ENCODE measurements at regions not wholly inside any gene's neighbourhood (a gene's known extent, or its start where the extent isn't known, plus 50 kb on each side); places are given as distances from the start of the nearest gene placed in this dataset.

GRCh38 chr10:78574547-78574946 is 494.2 kb upstream of the ZMIZ1 start:
- no peak for ATAC-seq

DNA sequence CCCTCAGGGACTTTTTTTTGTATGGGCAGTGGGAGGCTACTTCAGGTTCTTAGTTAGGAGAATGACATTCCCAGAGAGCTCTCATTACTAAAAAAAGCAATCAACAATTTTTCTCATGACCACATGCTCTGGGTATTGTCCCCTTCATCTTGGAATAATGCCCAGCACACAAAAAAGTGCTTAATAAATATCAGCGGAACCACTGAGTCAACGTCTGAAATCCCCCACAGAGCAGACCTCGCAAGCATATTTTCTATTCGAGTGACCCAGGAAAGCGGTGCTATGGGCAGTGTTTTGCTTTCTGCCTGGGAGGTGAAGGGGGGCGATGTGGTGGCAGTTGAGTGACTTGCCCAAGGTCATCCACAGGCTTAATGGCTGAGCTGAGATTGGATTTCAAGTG is 493.4 kb upstream of the ZMIZ1 start:
- no peak for ATAC-seq

GRCh38 chr10:78576276-78576675 is 492.5 kb upstream of the ZMIZ1 start:
- no peak for ATAC-seq

- no peak for ATAC-seq
These were observed 491.1 kb upstream of the ZMIZ1 start for GRCh38 chr10:78577712-78578111.

GRCh38 chr10:78578929-78579328 is 489.8 kb upstream of the ZMIZ1 start:
- peak; percentile 94 for ATAC-seq

DNA sequence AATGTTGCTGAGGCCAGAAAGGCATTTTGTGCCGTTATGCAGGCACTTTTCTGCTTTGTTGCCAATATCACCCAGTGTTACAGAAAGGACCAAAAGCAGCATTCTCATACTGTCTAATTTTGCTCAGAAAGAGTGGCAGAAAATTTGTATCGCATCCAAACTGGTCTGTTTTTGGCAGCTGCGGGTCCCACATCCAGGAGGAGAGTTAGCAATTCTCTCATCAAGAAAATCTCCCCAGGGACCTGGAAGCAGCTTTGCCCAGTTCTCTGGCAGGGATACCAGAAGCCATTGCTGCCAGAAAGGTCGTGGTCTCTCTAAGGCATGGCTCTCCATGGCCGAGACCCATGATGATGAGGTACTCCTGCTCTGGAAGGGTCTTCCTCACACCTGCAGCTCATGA is 489.2 kb upstream of the ZMIZ1 start:
- ATAC-seq, result no peak

- ATAC-seq, result no peak
These were observed 488.8 kb upstream of the ZMIZ1 start for GRCh38 chr10:78579995-78580394.

GRCh38 chr10:78581133-78581694 is 487.6 kb upstream of the ZMIZ1 start:
- no peak for ATAC-seq

DNA sequence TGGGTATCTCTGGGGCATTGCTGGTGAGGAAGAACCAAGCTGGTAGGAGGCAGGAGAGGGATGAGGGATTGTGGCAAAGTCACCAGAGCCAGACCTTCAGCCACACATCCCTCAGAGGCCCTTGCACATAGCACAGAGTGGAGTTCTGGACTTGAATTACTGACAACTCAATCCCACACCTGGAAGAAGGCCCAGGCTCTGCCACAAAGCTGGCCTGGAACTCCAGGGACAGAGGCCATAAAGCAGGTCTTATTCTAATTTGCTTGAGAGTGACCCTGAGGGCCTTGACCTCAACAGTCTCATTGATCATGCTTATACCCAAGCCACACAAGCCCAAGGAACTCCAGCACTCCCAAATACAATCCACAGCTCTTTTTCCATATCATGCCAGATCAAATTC is 486.2 kb upstream of the ZMIZ1 start:
- ATAC-seq, result no peak

GRCh38 chr10:78584266-78584665 is 484.5 kb upstream of the ZMIZ1 start:
- ATAC-seq, result no peak

GRCh38 chr10:78584681-78585080 is 484.1 kb upstream of the ZMIZ1 start:
- no peak for ATAC-seq

- ATAC-seq, result no peak
These were observed 482.8 kb upstream of the ZMIZ1 start for GRCh38 chr10:78585952-78586351.

- no peak for ATAC-seq
These were observed 480.5 kb upstream of the ZMIZ1 start for GRCh38 chr10:78588194-78588811.

GRCh38 chr10:78589687-78590086 is 479.1 kb upstream of the ZMIZ1 start:
- ATAC-seq, result no peak

- ATAC-seq, result no peak
These were observed 477.7 kb upstream of the ZMIZ1 start for GRCh38 chr10:78591066-78591465.

DNA sequence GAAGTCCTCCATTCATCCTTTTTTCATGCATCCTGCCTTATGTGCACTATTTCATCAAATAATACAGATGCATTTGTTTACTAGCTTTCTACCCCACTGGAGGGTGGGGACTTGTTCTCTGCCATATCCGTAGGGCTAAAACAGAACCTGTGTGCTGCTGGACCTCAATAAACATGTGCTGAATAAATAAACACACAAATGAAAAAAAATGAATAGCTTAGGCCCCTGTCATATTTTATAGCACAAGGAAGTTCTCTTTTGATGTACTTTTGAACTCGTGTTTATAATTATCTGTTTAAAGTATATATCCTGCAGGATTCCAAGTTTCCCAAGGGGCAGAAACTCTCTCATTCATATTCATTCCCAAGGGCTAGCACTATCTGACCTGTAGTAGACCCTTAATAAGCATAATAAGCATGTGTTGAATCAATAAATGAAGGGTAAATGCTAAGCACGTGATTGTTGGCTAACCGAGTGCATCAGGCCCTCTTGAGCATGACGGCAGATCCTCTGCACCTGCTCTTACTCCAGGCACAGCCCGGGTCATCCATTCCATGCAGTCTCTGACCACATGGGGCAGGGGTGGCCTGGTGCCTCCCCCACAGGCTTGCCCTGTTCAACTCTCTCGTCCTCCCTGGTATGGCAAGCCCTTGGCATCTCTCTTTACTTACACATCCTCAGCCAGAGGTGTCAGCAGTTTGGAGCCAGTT is 474.1 kb upstream of the ZMIZ1 start:
- ATAC-seq, result no peak

DNA sequence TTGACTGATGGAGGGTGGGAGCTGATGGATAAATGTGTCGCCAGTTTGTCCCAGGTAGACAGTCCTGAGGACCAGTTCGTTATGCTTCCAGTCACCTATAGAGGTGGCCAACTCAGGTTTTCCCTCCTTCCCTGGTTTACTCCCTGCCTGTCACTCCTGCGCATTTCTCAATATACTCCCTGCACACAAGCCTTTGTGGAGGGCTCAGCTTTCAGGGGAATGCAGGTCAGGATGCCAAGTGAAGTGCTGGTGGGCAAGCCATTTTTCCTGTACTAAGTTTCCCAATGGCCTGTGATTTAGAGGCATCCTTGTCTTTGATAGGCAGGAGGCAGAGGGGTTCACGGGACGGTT is 473.5 kb upstream of the ZMIZ1 start:
- ATAC-seq, result no peak

DNA sequence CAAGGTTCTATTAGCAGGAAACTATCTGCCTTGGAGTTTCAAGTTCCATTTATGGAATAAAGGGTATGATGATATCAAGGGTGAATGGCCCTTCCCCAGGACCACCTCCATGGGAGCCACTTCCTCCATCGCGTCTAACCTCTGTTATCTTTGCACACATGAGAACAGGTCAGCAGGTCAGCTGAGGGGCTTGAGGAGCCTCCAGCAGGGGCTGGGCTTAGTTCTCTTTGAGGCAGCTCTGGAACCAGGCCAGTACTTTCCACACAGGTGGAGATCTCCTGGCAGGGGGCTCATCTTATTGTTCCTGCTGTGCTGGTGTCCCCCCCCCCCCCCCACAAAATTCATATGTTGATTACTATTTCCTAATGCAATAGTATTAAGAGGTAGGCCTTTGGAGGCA is 472.2 kb upstream of the ZMIZ1 start:
- no peak for ATAC-seq

- ATAC-seq, result no peak
These were observed 470.8 kb upstream of the ZMIZ1 start for GRCh38 chr10:78597796-78598555.

DNA sequence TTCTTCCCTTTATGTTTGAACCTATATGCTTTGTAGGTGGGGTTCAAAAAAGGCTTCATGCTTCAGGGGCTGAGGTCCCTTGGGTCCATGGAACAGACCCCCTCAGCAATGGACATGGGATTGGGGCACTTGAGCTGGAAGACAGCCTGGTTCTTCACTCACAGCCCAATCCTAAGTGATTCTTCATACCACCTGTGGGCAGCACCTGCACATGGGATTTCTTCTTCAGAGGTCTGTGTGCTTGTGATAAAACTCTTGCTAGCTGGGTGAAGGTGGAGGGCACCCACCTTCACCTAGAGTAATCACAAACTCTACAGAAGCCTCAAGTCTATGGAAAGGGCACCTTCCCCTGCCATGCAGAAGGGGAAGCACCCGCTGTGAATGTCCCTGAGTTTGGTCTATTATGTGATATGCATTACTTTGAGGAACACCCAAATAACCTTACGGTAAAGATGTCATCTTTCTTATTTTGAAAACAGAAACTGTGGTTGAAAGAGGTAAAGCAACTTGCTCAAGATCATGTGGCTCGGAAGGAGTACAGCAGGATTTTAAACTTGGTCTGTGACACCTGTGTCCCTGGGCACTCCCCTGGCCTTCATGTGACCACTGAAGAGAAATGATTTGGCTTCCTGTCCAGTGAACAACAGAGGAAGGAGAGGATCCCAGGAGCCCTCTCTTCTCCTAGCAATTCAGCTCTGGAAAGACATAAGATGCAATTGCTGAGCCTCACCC is 469.5 kb upstream of the ZMIZ1 start:
- ATAC-seq, result no peak

- no peak for ATAC-seq
These were observed 468.6 kb upstream of the ZMIZ1 start for GRCh38 chr10:78600121-78600665.

DNA sequence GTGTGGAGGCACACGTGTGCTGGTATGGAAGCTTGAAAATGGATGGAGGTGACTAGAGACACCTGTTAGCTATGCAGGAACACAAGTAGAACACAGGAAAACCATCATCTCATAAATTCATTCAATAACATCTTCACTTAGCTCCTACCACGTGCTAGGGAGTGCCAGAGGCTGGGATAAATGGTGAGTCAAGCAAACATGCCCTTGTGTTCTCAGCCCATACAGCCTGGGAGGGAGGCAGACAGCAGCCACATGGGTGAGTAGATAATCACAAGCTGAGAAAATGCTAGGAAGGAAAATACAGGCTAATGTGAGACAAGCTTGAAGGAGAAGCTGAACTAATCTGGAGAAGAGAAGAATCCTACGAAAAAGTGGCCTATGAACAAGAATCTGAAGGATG is 468.0 kb upstream of the ZMIZ1 start:
- no peak for ATAC-seq
